ENCODE measurements at regions not wholly inside any gene's neighbourhood (a gene's known extent, or its start where the extent isn't known, plus 50 kb on each side); places are given as distances from the start of the nearest gene placed in this dataset.

DNA sequence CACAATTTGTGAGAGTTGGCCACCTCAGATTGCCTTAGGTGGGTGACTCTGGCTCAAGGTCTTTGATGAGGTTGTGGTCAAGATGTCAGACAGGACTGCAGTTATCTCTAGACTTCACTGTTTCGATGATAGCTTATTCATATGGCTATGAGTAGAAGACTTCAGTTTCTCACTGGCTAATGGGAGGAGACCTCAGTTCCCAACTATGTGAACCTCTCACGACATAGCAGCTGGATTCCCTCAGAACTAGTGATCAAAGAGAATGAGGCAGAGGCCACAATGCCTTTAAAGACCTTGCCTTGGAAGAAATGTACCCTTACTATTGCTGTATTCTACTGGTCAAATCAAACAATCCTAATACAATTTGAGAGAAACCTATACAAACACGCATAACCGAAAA is 607.5 kb upstream of the ROBO2 start (continued):
- TF ChIP-seq, protein P1, sequence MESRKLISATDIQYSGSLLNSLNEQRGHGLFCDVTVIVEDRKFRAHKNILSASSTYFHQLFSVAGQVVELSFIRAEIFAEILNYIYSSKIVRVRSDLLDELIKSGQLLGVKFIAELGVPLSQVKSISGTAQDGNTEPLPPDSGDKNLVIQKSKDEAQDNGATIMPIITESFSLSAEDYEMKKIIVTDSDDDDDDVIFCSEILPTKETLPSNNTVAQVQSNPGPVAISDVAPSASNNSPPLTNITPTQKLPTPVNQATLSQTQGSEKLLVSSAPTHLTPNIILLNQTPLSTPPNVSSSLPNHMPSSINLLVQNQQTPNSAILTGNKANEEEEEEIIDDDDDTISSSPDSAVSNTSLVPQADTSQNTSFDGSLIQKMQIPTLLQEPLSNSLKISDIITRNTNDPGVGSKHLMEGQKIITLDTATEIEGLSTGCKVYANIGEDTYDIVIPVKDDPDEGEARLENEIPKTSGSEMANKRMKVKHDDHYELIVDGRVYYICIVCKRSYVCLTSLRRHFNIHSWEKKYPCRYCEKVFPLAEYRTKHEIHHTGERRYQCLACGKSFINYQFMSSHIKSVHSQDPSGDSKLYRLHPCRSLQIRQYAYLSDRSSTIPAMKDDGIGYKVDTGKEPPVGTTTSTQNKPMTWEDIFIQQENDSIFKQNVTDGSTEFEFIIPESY (IDR thresholded peaks at IDR 0.05; ENCODE audit: borderline replicate concordance, low read depth): no peak
- no peak for TF ChIP-seq SIN3A (IDR thresholded peaks at IDR 0.05; ENCODE audit: borderline replicate concordance, low read depth, low read length)
- TF ChIP-seq, protein P2, sequence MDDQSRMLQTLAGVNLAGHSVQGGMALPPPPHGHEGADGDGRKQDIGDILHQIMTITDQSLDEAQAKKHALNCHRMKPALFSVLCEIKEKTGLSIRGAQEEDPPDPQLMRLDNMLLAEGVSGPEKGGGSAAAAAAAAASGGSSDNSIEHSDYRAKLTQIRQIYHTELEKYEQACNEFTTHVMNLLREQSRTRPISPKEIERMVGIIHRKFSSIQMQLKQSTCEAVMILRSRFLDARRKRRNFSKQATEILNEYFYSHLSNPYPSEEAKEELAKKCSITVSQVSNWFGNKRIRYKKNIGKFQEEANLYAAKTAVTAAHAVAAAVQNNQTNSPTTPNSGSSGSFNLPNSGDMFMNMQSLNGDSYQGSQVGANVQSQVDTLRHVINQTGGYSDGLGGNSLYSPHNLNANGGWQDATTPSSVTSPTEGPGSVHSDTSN (IDR thresholded peaks at IDR 0.05): no peak
- TF ChIP-seq, protein P3, sequence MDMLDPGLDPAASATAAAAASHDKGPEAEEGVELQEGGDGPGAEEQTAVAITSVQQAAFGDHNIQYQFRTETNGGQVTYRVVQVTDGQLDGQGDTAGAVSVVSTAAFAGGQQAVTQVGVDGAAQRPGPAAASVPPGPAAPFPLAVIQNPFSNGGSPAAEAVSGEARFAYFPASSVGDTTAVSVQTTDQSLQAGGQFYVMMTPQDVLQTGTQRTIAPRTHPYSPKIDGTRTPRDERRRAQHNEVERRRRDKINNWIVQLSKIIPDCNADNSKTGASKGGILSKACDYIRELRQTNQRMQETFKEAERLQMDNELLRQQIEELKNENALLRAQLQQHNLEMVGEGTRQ (IDR thresholded peaks at IDR 0.05; ENCODE audit: borderline replicate concordance, low read depth, low read length): no peak
- no peak for TF ChIP-seq FOSL2 (IDR thresholded peaks at IDR 0.05; ENCODE audit: borderline replicate concordance, low read depth)
- TF ChIP-seq ELF1 (IDR thresholded peaks at IDR 0.05): no peak
- no peak for TF ChIP-seq RFX5 (IDR thresholded peaks at IDR 0.05; ENCODE audit: low read length)
- TF ChIP-seq EZH2phosphoT487 (IDR thresholded peaks at IDR 0.05; ENCODE audit: borderline replicate concordance, low read depth): no peak
- TF ChIP-seq POLR2AphosphoS5 (IDR thresholded peaks at IDR 0.05; ENCODE audit: low read depth, low read length): no peak
- TF ChIP-seq RAD21 (IDR thresholded peaks at IDR 0.05; ENCODE audit: low read length): no peak
- no peak for TF ChIP-seq RCOR1 (IDR thresholded peaks at IDR 0.05; ENCODE audit: low read length)

DNA sequence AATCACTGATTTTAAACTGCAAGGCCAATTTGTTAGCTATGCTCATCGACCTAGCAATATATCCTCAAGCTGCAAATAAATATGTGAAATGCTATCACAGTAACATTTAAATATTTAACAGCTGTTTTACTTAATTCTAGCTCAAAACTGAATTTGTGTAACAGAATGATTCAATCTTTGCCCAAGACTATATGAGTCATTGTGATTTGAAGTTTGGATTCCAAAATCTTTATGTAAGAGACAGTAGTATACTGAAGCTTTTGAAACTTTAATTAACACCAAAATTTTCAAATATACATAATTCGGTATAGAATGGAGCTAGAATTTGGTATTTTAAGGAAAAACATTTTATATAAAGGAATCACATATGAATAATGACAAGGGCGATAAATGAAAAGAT is 603.0 kb upstream of the ROBO2 start:
- Histone ChIP-seq H3K36me3 (replicated peaks in 1 of 2; ENCODE audit: control insufficient read depth in 1 of 2, insufficient read depth in 2 of 2, low read length in 1 of 2) (no peaks in the 10 kb centered on the region), H2AFZ (ENCODE audit: low read depth) (no peak overlapping the region), H3K27me3 (ENCODE audit: insufficient read depth) (no peaks in the 10 kb centered on the region), H3K79me2 (ENCODE audit: insufficient read depth) (no peaks in the 10 kb centered on the region), H3K9me2 (no peaks in the 10 kb centered on the region), H3K4me2 (no peak overlapping the region), H3K4me3 (ENCODE audit: low read depth in 2 of 2, low read length in 1 of 2) (no peak overlapping the region), H4K20me1 (ENCODE audit: insufficient read depth) (no peaks in the 10 kb centered on the region), H3K9ac (no peak overlapping the region), H3F3A (replicated peaks; ENCODE audit: insufficient read depth) (no peaks in the 10 kb centered on the region), H3K27ac (ENCODE audit: low read depth in 2 of 2, low read length in 1 of 2) (no peak overlapping the region), H3K4me1 (ENCODE audit: control insufficient read depth in 1 of 2, insufficient read depth in 2 of 2, low read depth in 1 of 2, low read length in 1 of 2) (no peaks in the 10 kb centered on the region; a peak in 1 of 4 replicates), H3K9me3 (no peaks in the 10 kb centered on the region)
- ChIA-PET POLR2A (no interaction called here), CTCF (interaction anchor here (1.2 kb wide), 1 partner anchor 325 kb away, joined by 3 read pairs; no protein-coding TSS in a partner anchor)
- DNase-seq: no peak
- 26% methylated on average over 3 of the region's 3 CpGs for WGBS (ENCODE audit: low lambda C conversion rate)
- TF ChIP-seq RFX5 (IDR thresholded peaks at IDR 0.05; ENCODE audit: low read length) (no peak), NFIC (IDR thresholded peaks at IDR 0.05; ENCODE audit: borderline replicate concordance) (no peak), POLR2AphosphoS5 (IDR thresholded peaks at IDR 0.05; ENCODE audit: low read depth, low read length) (no peak), SMC3 (IDR thresholded peaks at IDR 0.05; ENCODE audit: low read depth, low read length) (no peak), MXI1 (IDR thresholded peaks at IDR 0.05; ENCODE audit: low read depth, low read length) (no peak), RAD21 (IDR thresholded peaks at IDR 0.05; ENCODE audit: low read length) (no peak), FOXJ3 (CRISPR knock-in tag; IDR thresholded peaks at IDR 0.05) (no peak), JUND (IDR thresholded peaks at IDR 0.05) (no peak), EP300 (IDR thresholded peaks at IDR 0.05; ENCODE audit: borderline replicate concordance in 1 of 2, low read depth in 1 of 2, low read length in 1 of 2) (no peak), FOSL2 (IDR thresholded peaks at IDR 0.05; ENCODE audit: borderline replicate concordance, low read depth) (no peak), GATA2 (CRISPR knock-in tag; IDR thresholded peaks at IDR 0.05) (no peak), NRF1 (IDR thresholded peaks at IDR 0.05; ENCODE audit: low read depth, low read length) (no peak)
- TF ChIP-seq, protein P4, sequence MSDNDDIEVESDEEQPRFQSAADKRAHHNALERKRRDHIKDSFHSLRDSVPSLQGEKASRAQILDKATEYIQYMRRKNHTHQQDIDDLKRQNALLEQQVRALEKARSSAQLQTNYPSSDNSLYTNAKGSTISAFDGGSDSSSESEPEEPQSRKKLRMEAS (IDR thresholded peaks at IDR 0.05; ENCODE audit: low read depth): no peak
- TF ChIP-seq, protein P5, sequence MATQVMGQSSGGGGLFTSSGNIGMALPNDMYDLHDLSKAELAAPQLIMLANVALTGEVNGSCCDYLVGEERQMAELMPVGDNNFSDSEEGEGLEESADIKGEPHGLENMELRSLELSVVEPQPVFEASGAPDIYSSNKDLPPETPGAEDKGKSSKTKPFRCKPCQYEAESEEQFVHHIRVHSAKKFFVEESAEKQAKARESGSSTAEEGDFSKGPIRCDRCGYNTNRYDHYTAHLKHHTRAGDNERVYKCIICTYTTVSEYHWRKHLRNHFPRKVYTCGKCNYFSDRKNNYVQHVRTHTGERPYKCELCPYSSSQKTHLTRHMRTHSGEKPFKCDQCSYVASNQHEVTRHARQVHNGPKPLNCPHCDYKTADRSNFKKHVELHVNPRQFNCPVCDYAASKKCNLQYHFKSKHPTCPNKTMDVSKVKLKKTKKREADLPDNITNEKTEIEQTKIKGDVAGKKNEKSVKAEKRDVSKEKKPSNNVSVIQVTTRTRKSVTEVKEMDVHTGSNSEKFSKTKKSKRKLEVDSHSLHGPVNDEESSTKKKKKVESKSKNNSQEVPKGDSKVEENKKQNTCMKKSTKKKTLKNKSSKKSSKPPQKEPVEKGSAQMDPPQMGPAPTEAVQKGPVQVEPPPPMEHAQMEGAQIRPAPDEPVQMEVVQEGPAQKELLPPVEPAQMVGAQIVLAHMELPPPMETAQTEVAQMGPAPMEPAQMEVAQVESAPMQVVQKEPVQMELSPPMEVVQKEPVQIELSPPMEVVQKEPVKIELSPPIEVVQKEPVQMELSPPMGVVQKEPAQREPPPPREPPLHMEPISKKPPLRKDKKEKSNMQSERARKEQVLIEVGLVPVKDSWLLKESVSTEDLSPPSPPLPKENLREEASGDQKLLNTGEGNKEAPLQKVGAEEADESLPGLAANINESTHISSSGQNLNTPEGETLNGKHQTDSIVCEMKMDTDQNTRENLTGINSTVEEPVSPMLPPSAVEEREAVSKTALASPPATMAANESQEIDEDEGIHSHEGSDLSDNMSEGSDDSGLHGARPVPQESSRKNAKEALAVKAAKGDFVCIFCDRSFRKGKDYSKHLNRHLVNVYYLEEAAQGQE (IDR thresholded peaks at IDR 0.05; ENCODE audit: low read depth, low read length): no peak
- TF ChIP-seq, protein P6, sequence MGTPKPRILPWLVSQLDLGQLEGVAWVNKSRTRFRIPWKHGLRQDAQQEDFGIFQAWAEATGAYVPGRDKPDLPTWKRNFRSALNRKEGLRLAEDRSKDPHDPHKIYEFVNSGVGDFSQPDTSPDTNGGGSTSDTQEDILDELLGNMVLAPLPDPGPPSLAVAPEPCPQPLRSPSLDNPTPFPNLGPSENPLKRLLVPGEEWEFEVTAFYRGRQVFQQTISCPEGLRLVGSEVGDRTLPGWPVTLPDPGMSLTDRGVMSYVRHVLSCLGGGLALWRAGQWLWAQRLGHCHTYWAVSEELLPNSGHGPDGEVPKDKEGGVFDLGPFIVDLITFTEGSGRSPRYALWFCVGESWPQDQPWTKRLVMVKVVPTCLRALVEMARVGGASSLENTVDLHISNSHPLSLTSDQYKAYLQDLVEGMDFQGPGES (IDR thresholded peaks at IDR 0.05; ENCODE audit: low read depth, low read length): no peak
- TF ChIP-seq, protein P2 (IDR thresholded peaks at IDR 0.05): no peak
